22Rv1 (cell line): ENCODE measurements at regions not wholly inside any gene's neighbourhood (a gene's known extent, or its start where the extent isn't known, plus 50 kb on each side); places are given as distances from the start of the nearest gene placed in this dataset.
"Not testable (repeated sequence)": the region's sequence is repeated elsewhere in the genome, so short reads cannot be mapped to it uniquely, and the experiment has no call there.

Source experiments
- H3K27ac ChIP-seq: fragments of 450-650 bp; 2 replicates; pipeline ENCODE4 v1.5.1; 2017
- ZFX ChIP-seq: fragments of 450-650 bp; IDR thresholded peaks from 2 replicates; pipeline ENCODE4 v1.6.1; 2017; ENCODE audit warnings: antibody characterized with exemption, borderline replicate concordance
- TF ChIP-seq, protein P1 (sequence below): fragments of 450-650 bp; IDR thresholded peaks from 2 replicates; pipeline ENCODE4 v1.5.1; 2017; ENCODE audit warnings: mild to moderate bottlenecking

DNA sequence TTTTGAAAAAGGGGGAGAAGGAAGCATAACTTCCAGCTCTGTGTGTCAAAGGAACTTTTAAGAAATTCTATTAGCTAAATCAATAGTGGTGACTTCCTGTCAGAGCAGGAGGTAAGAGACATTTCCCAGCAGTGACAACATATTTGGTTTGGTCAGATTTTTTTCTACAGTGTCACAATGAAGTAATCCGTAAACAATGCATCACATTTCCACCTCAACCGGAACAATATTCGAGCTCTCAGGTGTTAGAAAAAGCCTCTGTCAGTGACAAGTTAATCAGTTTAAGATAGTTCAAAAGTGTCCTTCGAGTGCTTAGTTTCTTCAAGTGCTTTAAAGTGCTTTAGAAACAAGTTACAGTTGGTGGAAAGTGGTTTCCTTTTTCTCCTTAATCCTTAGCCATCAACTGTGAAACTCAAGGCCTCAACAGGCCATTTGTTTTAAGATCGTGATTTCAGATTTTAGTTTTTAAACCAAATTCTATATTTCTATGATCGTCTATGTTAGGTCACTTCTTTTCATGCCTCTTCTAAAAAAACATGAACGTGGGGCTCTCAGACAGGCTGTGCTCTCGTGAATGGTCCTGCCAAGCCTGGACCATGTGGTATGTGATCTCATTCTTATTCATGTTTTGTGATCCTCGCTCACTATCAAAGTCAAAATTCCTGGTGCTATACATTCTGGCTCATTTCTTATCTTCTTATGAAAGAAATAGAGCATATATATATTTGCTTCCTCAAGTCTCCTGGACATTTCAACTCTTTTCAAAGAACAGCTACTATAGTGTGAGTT, 181.9 kb upstream of the HMHB1 start:
- H3K27ac ChIP-seq: no peak overlapping the region
- no peak for TF ChIP-seq ZFX
- TF ChIP-seq, protein P1, sequence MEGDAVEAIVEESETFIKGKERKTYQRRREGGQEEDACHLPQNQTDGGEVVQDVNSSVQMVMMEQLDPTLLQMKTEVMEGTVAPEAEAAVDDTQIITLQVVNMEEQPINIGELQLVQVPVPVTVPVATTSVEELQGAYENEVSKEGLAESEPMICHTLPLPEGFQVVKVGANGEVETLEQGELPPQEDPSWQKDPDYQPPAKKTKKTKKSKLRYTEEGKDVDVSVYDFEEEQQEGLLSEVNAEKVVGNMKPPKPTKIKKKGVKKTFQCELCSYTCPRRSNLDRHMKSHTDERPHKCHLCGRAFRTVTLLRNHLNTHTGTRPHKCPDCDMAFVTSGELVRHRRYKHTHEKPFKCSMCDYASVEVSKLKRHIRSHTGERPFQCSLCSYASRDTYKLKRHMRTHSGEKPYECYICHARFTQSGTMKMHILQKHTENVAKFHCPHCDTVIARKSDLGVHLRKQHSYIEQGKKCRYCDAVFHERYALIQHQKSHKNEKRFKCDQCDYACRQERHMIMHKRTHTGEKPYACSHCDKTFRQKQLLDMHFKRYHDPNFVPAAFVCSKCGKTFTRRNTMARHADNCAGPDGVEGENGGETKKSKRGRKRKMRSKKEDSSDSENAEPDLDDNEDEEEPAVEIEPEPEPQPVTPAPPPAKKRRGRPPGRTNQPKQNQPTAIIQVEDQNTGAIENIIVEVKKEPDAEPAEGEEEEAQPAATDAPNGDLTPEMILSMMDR: no peak

DNA sequence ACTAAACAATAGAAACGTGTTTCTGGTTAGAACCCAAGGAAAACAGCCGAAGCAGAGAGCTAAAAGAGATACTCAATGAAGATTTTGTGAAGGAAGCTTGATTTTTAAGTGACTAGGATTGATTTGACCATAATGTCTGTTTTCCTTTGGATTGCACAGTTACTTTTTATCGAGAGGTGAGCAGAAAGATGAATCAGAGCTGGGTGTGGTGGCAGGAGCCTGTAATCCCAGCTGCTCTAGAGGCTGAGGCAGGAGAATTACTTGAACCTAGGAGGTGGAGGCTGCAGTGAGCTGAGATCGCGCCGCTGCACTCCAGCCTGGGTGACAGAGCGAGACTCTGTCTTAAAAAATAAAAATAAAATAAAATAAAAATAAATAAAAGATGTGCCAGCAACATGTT, 186.9 kb upstream of the HMHB1 start:
- H3K27ac ChIP-seq: not testable (repeated sequence)

DNA sequence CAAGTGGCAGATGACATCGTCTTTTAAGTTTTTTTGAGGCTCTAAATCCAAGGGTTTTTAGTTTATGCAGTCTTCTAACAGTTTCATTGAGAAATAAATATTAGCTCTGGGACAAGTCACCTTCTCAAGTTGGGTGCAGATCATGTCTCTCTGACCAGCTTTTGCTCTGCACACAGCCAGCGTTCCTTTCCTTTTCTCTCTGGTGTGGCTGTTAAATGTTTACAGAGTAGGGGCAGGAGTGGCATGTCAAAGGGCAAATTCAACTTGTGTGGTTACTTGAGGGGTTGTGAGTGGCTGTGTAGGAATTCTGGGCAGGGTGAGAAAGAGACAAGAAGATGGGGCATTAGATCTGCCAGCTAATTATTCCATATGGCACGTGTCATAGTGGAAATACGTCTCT, 187.5 kb upstream of the HMHB1 start:
- TF ChIP-seq, protein P1: no peak
- TF ChIP-seq ZFX: no peak
- H3K27ac ChIP-seq: no peak overlapping the region

DNA sequence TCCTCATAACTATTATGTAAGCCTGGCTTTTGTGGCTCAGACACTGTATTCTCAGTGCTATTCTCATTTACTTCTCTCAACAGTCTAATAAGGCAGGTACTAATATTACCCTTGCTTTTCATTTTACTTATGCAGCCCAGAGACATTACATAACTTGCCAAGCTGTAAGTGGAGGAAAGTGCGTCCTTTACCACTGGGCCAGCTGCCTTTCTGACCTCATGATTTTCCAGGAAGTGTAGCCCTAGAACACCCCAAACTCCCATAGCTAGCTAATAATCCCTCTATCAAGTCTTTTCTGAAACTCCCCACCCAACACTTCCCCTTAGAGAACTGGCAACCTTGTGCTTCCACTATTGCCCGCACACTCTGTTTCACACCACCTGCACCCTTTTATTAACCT, 192.9 kb upstream of the HMHB1 start:
- no peak overlapping the region for H3K27ac ChIP-seq
- TF ChIP-seq, protein P1: no peak
- no peak for TF ChIP-seq ZFX

DNA sequence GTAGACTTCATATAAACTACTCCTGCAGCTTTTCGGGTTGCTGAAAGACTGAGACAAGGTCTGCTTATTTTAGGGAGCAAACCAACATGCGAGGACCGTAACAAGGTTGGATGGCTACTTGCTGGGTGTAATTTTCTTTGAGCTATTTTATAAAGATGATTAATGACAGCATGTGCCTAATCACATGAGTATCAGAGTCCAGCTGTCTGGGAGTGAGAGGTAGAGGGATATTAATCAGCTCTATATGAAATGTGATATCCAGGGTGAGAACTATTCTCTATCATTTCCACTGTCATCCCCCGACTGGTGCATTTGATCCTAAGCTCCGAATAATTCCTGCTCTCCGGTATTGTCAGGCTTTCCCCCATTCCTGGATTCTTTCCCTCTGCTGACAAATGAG, 193.8 kb upstream of the HMHB1 start:
- TF ChIP-seq ZFX: no peak
- TF ChIP-seq, protein P1: no peak
- no peak overlapping the region for H3K27ac ChIP-seq

DNA sequence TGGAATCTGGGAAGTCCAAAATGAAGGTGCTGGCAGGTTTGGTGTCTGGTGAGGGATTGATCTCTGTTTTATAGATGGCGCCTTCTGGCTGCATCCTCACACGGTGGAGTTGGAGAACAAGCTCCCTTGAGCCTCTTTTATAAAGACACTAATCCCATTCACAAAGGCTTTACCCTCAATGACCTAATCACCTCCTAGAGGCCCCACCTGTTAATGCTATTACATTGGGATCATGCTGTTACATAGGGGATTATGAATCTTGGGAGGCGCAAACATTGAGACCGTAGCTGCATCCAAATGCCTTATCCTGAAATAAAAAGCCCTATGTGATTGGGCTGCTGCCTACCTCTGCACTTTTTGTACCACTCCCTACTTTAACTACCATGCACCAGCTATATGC, 197.1 kb upstream of the HMHB1 start:
- H3K27ac ChIP-seq: no peak overlapping the region
- no peak for TF ChIP-seq ZFX
- TF ChIP-seq, protein P1: no peak

DNA sequence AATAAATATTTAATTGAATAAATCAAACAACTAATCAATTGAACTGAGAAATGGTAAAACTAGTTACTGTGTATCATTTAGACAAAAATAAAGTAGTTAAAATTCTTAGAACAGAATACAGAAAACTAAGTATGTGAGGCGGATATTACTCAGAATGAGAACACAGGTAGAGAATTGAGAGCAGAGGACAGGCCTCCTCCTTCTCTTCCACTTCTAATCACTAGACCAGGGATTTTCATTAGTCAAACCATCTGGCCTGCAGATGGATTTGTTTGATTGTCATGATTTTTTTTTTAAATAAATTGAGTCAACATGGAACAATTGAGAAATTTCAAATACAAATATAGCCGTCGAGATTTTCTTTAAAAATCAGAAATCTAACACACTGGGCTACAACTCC, 198.6 kb upstream of the HMHB1 start:
- H3K27ac ChIP-seq: no peak overlapping the region
- TF ChIP-seq ZFX: no peak
- TF ChIP-seq, protein P1: no peak

DNA sequence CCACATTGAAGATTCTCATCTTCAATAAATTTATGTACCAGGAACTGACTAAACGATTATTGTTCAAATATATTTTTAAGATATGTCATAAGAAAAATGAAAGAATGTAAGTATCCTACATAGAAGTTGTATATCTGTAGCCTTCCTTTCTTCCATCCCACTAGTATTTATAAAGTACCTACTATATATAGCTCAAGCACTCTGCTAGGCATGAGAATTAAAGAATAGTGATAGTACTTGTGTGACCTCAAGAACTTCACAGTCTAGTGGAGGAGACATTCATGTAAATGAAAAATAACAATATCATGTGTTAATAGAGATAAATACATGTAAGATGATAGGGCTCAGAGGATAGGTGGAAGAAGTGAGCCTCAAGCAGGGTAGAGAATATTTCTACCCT, 201.0 kb upstream of the HMHB1 start:
- no peak overlapping the region for H3K27ac ChIP-seq
- no peak for TF ChIP-seq ZFX
- TF ChIP-seq, protein P1: no peak
